Fibroblast of lung (primary cell): ENCODE measurements at regions not wholly inside any gene's neighbourhood (a gene's known extent, or its start where the extent isn't known, plus 50 kb on each side); places are given as distances from the start of the nearest gene placed in this dataset.

Experiments used
- DNase-seq, 2 donors: peaks; one replicate each; pipeline versions ENCODE4 v3.0.0 to v3.0.0-alpha.2; 2010; ENCODE audit warnings: low read depth in 2 of 2
- H2AFZ ChIP-seq: 2 replicates; pipeline ENCODE4 v1.5.1; 2012; ENCODE audit warnings: low read length, control low read depth, inconsistent platforms
- H3K27ac ChIP-seq: 2 replicates; pipeline ENCODE4 v1.5.1; 2011; ENCODE audit warnings: low read length, control low read depth; ENCODE audit not compliant: insufficient read depth
- H3K27me3 ChIP-seq: 2 replicates; pipeline ENCODE4 v1.5.1; 2011; ENCODE audit warnings: mild to moderate bottlenecking, low read length; ENCODE audit not compliant: control insufficient read depth, insufficient read depth
- H3K36me3 ChIP-seq: 2 replicates; pipeline ENCODE4 v1.5.1; 2011; ENCODE audit warnings: low read length; ENCODE audit not compliant: control insufficient read depth, insufficient read depth
- H3K4me1 ChIP-seq: 2 replicates; pipeline ENCODE4 v1.5.1; 2011; ENCODE audit warnings: low read length; ENCODE audit not compliant: control insufficient read depth, insufficient read depth; ENCODE audit errors: extremely low read depth
- H3K4me2 ChIP-seq: 2 replicates; pipeline ENCODE4 v1.5.1; 2011; ENCODE audit warnings: low read length, control low read depth; ENCODE audit not compliant: insufficient read depth; ENCODE audit errors: extremely low read depth
- H3K4me3 ChIP-seq, 4 experiments: fragments of 200-600 bp in 1 of 4; sonication (generic) in 1 of 4; replicated peaks in 1 of 4; 2 replicates each; pipeline ENCODE4 v1.5.1; 2011 to 2016; ENCODE audit warnings: low read length in 4 of 4, low read depth in 3 of 4, mild to moderate bottlenecking in 3 of 4, control low read depth in 2 of 4, inconsistent platforms in 1 of 4, mixed read lengths in 1 of 4; ENCODE audit not compliant: insufficient read depth in 1 of 4; ENCODE audit errors: control extremely low read depth in 1 of 4
- H3K79me2 ChIP-seq: 2 replicates; pipeline ENCODE4 v1.5.1; 2012; ENCODE audit warnings: mild to moderate bottlenecking, low read length, inconsistent platforms; ENCODE audit not compliant: control insufficient read depth, insufficient read depth
- H3K9ac ChIP-seq: 2 replicates; pipeline ENCODE4 v1.5.1; 2011; ENCODE audit warnings: mild to moderate bottlenecking, low read length, control low read depth; ENCODE audit not compliant: insufficient read depth
- H3K9me3 ChIP-seq: 2 replicates; pipeline ENCODE4 v1.5.1; 2012; ENCODE audit warnings: low read depth, low read length; ENCODE audit not compliant: control insufficient read depth, insufficient read depth
- H4K20me1 ChIP-seq: 2 replicates; pipeline ENCODE4 v1.5.1; 2011; ENCODE audit warnings: low read length; ENCODE audit not compliant: control insufficient read depth, insufficient read depth; ENCODE audit errors: extremely low read depth
- EZH2 ChIP-seq: IDR thresholded peaks from 2 replicates; pipeline ENCODE4 v1.5.1; 2012; ENCODE audit warnings: low read length, control low read depth, mild to moderate bottlenecking; ENCODE audit errors: missing control alignments
- TF ChIP-seq, protein P1 (sequence below), 2 donors: IDR thresholded peaks in 1 of 2; conservative IDR thresholded peaks in 1 of 2; 1 replicate in 1 of 2; 2 replicates in 1 of 2; pipeline ENCODE4 v1.5.1; 2011 to 2012; ENCODE audit warnings: low read length in 2 of 2, control low read depth in 1 of 2, inconsistent platforms in 1 of 2, low read depth in 1 of 2, mild to moderate bottlenecking in 1 of 2

DNA sequence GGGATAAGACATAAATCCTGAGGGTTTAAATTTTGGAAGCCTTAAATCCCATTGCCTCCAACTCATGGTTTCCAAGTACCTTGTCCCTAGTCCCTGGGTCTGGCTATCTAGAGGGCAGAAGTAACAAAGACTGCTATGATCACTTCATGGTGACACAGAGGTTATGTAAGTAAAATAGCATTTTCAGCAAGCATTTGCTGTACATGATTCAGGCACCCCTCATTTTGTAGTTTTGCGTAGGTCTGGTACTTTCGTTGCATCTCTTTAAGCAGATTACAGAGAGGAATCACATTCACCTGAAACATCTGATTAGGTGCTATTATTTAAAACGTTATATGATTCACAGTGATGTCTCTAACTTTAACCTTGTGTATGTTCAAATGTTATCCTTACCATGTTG lies 480.1 kb downstream of the XIRP2 start:
- Histone ChIP-seq H3K4me2 (no peak overlapping the region), H3K79me2 (no peaks in the 10 kb centered on the region), H4K20me1 (no peaks in the 10 kb centered on the region), H3K9ac (no peak overlapping the region), H3K4me3 (no peak overlapping the region), H3K27ac (no peak overlapping the region), H3K27me3 (no peaks in the 10 kb centered on the region), H3K36me3 (no peaks in the 10 kb centered on the region), H3K4me1 (no peaks in the 10 kb centered on the region), H3K9me3 (no peaks in the 10 kb centered on the region), H2AFZ (no peak overlapping the region)
- no peak for DNase-seq
- no peak for TF ChIP-seq EZH2
- TF ChIP-seq, protein P1, sequence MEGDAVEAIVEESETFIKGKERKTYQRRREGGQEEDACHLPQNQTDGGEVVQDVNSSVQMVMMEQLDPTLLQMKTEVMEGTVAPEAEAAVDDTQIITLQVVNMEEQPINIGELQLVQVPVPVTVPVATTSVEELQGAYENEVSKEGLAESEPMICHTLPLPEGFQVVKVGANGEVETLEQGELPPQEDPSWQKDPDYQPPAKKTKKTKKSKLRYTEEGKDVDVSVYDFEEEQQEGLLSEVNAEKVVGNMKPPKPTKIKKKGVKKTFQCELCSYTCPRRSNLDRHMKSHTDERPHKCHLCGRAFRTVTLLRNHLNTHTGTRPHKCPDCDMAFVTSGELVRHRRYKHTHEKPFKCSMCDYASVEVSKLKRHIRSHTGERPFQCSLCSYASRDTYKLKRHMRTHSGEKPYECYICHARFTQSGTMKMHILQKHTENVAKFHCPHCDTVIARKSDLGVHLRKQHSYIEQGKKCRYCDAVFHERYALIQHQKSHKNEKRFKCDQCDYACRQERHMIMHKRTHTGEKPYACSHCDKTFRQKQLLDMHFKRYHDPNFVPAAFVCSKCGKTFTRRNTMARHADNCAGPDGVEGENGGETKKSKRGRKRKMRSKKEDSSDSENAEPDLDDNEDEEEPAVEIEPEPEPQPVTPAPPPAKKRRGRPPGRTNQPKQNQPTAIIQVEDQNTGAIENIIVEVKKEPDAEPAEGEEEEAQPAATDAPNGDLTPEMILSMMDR (conservative IDR thresholded peaks at IDR 0.05 in 1 of 2, IDR thresholded peaks at IDR 0.05 in 1 of 2; ENCODE audit: low read depth in 1 of 2, low read length in 2 of 2): no peak

DNA sequence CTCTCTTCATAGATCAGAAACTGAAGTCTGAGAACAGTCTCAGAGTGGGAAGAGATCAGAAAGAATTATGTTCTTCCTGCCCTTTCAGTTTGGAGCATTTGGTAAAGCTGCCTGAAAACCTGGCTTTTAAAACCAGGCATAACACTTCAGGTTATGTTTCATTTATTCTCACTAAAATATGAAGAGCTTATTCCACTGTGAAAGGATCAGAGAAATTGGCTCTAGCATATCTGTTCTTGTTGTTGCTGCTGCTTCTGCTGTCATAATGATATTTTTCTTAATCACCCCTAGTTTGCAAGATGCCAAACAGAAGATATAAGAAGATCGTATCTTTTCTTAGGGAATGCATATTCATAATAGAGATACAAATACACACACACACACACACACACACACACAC lies 476.9 kb downstream of the XIRP2 start:
- no peaks in the 10 kb centered on the region for H3K27me3 ChIP-seq
- H3K9me3 ChIP-seq: no peaks in the 10 kb centered on the region
- H2AFZ ChIP-seq: no peak overlapping the region
- H3K79me2 ChIP-seq: no peaks in the 10 kb centered on the region
- no peaks in the 10 kb centered on the region for H3K36me3 ChIP-seq
- TF ChIP-seq, protein P1 (conservative IDR thresholded peaks at IDR 0.05 in 1 of 2, IDR thresholded peaks at IDR 0.05 in 1 of 2; ENCODE audit: low read depth in 1 of 2, low read length in 2 of 2): no peak
- no peak for TF ChIP-seq EZH2
- no peaks in the 10 kb centered on the region for H3K4me1 ChIP-seq
- no peak overlapping the region for H3K27ac ChIP-seq
- DNase-seq: no peak
- no peaks in the 10 kb centered on the region for H4K20me1 ChIP-seq
- no peak overlapping the region for H3K9ac ChIP-seq
- H3K4me3 ChIP-seq: no peak overlapping the region
- H3K4me2 ChIP-seq: no peak overlapping the region

DNA sequence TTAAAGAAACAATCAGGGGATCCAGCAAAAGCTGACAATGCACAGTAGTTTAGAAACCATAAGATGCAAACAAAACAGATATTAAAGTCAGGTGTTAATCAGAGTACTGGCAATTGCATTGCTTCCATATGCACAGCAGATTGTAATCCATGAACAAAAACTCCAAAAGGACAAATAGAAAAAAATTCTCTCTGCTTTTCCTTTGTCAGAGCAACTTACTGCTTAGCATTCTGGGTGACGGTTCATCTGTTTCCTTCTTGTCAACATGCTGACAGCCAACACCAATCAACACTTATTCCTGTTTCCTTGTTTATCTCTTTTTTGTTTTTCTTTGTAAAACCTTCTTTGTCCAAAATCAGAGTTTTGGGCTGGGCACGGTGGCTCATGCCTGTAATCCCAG lies 473.1 kb downstream of the XIRP2 start:
- Histone ChIP-seq H3K4me1 (no peaks in the 10 kb centered on the region), H2AFZ (no peak overlapping the region), H3K4me3 (no peak overlapping the region), H3K27me3 (no peaks in the 10 kb centered on the region), H3K79me2 (no peaks in the 10 kb centered on the region), H4K20me1 (no peaks in the 10 kb centered on the region), H3K36me3 (no peaks in the 10 kb centered on the region), H3K9me3 (no peaks in the 10 kb centered on the region), H3K9ac (no peak overlapping the region), H3K27ac (no peak overlapping the region), H3K4me2 (no peak overlapping the region)
- TF ChIP-seq EZH2: no peak
- TF ChIP-seq, protein P1 (conservative IDR thresholded peaks at IDR 0.05 in 1 of 2, IDR thresholded peaks at IDR 0.05 in 1 of 2; ENCODE audit: low read depth in 1 of 2, low read length in 2 of 2): no peak
- DNase-seq: no peak
